Right lung (tissue), 2 donors: ENCODE measurements at regions not wholly inside any gene's neighbourhood (a gene's known extent, or its start where the extent isn't known, plus 50 kb on each side); places are given as distances from the start of the nearest gene placed in this dataset.
A peak's percentile ranks its signal among the peaks of the same experiment; 100 is the strongest.

ENCODE experiments used
- DNase-seq, 2 donors: peaks; one replicate each; pipeline ENCODE4 v3.0.0-alpha.2; 2013

DNA sequence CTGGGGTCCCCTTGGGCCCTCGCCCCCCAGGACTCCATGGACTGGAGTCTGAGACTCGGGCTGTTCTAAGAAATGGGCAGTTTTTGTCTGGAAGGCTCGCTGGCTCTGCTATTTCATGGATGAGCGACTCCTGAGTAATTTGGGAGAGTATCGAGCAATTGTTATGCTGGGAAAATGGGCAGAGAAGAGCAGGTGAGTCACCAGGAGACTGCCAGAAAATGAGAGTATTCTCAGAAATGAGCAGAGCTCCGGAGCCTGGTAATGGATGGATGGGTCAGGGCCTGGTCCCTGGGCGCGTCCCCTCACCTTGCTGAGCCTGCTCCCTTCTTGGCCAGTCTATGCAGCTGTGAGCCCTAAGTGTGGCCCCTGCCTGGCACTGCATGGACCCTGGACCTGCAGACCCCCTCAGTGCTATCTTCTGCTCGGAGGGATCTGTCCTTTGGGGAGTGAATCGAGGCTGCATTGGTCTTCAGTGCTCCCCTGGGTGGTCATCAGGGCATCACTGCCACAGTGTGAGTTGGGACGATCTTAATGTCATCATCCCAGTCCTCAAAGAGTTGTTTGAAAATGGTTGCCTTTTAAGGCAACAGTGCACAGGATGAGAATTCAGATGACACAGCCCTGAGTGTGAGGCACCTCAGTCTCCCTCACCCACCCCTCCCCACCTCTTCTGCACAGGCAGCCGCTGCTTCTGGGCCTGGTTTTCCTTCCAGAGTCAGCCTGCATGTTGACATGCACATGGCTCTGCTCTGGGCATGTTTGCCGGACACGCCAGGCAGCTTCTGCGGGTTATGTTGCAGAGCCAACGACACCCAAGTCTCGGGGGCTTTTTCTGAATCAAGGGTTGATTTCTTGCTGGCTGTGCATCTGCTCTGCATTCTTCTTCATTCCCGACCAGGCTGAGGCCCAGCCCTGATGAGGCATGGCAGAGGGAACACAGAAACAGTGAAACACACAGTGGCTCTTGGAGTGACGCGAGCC lies 519.0 kb downstream of the TBC1D22A start:
- DNase-seq = no peak

- no peak for DNase-seq
Measured at GRCh38 chr22:47280301-47280700, 517.9 kb downstream of the TBC1D22A start.

GRCh38 chr22:47279746-47280145 lies 517.3 kb downstream of the TBC1D22A start:
- no peak for DNase-seq

GRCh38 chr22:47279337-47279736 lies 516.9 kb downstream of the TBC1D22A start:
- no peak for DNase-seq

DNA sequence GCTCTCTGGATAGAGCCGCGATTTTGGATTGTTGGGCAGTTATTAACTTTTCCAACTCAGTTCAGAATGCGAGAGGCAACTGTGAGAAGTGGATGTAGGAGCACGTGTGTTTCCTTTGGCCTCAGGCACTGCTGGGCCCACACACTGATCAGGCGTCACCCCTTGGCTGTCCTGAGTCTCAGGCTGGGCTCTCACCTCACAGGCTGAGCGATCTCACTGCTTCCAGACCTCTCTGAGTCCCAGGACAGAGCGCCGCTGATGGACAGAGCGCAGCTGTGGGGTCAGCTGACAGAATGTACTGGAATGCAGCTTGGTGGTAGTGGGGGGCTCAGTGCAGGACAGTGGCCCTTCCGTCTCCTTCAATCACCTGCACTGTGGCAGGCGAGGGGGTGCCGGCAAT lies 516.2 kb downstream of the TBC1D22A start:
- DNase-seq = no peak

DNA sequence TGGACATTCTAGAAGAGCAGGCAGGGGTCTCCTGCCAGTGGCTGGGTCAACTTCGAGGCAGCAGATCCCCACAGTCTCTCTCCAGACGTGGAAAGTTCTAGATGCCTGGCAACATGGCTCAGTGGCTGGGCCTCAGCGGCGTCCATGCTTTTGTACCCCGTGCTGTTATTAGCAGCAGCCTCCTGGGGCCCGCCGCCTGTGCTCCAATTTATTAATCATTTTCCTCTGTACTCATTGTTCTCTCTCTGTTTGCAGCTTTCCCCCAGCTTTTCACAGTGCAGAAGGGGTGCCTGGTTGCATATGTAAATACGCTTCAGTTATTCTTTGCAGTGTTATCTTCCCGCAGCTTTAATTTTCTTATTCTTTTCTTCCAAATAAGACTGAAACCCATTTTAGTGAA lies 515.1 kb downstream of the TBC1D22A start:
- no peak for DNase-seq

- DNase-seq = no peak
Measured at GRCh38 chr22:47276991-47277390, 514.5 kb downstream of the TBC1D22A start.

GRCh38 chr22:47276450-47276820 lies 514.0 kb downstream of the TBC1D22A start:
- DNase-seq = no peak

DNA sequence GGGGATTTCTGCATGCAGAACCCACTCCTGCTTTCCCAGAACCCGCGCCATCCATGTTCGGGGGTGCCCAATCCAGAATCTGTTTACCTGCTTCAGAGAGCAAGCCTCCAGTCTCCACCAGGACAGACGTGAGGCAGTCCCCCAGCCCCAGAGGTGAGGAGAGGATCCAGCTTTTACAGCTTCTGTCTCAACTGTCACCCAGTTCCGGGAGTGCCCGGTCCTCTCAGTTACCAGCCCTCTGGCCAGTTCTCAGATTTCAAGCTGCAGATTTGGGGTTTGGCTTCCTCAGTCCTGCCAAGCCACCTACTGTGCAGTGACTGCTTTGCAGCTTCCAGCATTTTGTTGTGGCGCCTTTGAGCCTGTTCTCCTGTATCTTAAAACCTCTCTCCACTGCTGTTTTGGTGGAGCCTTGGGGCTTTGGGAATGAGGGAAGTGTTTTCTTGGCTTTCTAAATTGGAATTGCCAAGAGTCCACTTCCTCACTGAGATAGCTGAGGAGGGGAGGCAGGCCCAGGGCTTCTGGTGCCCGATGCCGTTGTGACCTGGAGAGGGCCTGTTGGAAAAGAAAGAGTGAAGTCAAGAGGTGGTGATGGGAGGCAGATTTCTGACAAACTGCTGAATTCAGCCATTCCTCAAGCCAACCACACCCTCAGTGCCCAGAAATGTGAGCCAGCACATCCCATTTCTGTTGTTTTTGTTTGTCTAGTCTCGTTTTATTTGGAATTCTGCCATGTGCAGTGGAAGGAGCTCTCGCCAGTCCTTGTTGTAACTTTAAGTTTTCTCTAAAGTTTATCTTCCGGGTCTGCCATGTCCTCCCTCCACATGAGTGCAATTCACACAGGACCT lies 513.4 kb downstream of the TBC1D22A start:
- peak in 1 of 2 donors; percentile 6 for DNase-seq

DNA sequence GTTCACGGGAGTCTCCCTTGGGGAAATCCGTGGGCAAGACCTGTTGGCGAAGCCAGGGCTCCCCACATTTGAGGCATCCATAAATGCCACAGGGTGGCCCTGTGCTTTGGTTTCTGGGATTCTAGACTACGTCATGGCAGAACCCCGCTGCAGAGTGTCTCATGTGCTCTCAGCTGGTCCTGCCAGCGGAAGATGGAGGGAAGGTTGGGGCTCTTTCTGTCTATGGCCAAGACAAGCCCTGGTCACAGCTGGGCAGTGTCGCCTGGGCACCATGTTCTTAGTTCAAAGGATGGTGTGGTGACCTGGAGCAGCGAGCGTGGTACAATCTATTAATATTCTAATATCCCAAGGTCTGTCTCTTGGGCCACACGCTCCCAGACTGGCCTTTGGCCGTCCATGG lies 511.7 kb downstream of the TBC1D22A start:
- DNase-seq = no peak

- no peak for DNase-seq
Measured at GRCh38 chr22:47270463-47271135, 508.1 kb downstream of the TBC1D22A start.

GRCh38 chr22:47269516-47270088 lies 507.2 kb downstream of the TBC1D22A start:
- DNase-seq = no peak

DNA sequence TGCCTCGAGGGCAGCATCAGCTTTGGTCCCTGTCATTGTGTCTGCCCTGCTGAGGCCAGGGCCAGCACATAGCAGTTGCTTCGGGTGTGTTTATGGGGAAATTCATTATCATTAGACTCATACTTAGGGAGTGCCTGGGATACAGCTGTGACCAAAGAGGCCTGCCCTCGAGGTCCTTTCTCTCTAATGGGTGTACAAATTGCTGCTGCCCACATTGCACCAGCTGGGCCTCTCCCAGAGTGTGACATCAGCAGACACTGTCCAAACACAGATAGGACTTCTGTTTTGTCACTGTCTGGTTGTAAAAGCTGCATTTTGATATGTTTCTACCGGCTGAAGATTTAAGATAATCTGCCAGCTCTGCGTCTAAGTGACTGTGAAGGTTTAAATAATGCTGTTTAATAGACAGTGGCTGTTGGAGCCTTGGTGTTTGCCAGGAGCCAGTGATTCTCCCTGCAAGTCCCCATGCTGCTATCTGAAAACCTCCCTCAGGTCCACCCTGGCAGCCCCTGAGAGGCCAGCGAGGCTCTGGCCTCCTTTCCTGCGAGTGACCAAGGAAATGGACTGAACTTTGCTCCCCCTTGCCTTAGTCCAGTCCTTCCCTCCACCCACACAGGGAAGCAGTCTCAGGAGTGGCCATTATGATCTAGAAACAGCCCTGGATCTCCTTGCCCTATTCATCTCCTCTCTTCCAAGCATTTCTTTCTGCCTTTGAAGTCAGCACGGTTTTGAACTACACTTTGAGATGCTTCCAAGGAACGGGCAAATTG lies 505.2 kb downstream of the TBC1D22A start:
- no peak for DNase-seq

GRCh38 chr22:47266329-47266728 lies 503.9 kb downstream of the TBC1D22A start:
- no peak for DNase-seq

DNA sequence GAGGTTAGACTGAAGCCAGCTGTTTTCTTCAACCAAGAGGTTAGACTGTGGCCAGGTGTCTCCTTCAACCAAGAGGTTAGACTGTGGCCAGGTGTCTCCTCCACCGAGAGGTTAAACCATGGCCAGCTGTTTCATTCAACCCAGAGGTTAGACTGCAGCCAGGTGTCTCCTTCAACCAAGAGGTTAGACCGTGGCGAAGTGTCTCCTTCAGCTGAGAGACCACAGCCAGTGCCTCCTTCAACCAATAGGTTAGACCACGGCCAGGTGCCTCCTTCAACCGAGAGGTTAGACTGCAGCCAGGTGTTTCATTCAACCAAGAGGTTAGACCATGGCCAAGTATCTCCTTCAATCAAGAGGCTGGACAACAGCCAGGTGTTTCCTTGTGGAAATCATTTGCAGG lies 498.1 kb downstream of the TBC1D22A start:
- no peak for DNase-seq

GRCh38 chr22:47259990-47260389 lies 497.5 kb downstream of the TBC1D22A start:
- no peak for DNase-seq

DNA sequence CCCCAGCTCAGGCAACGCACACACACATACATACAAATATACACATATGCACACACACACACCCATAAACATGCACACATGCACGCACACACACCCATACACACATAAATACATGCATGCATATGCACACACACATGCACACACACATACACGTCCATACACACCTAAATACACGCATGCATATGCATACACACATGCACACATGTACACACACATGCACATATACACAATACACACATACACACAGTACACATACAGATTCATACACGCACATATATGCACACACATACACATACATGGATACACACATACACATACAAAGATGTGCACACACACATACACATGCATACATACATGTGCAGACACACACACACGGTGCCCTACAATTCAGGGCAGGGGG lies 496.6 kb downstream of the TBC1D22A start:
- no peak for DNase-seq

DNA sequence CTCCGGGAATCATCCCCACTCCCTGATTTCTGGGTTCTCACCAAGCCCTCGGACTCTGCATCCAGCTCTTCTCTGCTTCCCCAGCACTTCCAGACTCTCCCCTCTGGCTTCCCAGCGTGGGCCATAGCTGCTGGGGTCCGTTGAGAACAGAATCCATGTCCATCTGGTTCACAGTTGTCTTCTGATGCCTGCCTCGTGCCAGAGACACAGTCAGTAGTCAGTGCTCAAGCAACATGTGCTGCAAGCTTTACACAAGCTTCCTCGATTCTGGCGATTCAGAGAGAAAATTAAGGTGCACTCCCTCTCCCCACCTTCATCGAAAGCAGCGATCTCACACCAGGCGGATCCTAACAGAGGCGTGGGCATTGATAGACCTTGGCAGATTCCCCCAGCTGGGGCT lies 495.5 kb downstream of the TBC1D22A start:
- no peak for DNase-seq

DNA sequence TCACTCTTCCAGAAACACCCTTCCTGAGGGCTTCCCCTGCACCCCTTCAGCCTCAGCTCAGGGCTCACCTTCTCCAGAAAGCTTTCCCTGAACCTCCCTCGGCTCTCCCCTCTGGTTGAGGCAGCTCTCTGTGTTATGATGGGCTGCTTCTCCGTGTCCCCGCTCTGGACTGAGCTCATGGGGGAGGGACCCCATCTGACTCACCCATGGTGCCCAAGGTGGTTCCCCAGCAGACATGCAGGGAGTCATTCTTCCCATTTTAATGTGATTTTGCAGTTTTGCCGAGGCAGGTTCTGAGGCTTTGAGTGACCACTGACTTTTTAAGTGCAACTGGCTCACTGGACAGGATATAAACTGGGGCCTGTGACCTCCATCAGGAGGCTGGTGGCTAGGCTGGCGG lies 495.1 kb downstream of the TBC1D22A start:
- DNase-seq = no peak

DNA sequence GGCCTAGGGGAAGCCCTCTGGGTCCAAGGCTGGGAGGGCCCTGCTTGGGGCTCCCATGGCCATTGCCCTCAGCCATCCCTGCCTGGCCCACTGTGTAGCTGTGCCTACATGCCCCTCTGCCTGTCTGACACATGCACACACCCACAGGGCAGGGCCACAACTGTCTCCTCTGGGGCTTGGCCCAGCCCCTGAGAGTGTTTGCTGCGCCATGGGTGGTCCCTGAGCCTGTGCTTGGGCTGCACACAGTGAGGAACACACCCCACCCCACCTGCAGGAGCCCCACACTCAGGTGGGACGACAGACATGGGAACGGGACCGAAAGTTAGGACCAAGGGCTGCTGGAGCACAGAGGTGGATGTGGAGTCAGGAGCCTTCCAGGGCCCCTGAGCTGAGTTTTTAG lies 489.5 kb downstream of the TBC1D22A start:
- DNase-seq = no peak
